ENCODE measurements at regions not wholly inside any gene's neighbourhood (a gene's known extent, or its start where the extent isn't known, plus 50 kb on each side); places are given as distances from the start of the nearest gene placed in this dataset.

DNA sequence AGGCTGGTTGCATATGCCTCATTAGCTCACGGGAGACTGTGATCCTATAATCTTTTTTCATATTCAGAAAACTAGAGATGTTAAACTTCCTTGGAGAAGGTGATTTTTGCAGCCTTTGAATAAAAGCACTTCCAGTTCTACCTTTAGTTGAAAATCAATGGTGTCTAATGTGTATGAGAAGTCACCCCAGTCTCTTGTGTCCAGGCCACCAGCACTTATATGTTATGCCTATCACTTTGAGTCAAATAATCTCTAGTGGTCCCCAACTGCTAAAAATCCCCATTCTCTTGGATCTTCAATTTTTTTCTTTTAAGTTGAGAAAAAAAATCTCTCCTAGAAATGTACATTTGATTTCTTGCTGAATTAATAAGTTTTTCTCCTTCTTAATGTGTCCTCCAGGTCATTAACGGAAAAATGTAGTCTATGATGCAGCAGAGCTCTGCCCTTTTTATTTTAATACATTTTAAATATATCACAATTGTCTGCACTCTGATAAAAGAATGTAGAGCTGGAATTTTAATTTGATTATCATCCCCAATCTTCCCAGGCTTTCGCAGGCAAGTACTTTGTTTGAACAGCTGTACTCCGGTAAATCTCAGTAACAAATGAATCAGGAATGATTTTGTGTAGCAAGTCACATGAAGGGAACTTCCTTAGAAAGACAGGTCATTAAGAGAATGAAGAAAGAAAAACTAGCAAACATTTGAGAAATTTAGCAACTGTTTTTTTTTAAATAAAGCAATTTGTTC is 147.0 kb downstream of the SOX4 start:
- Histone ChIP-seq H3K36me3 (ENCODE audit: low read depth) (no peaks in the 10 kb centered on the region), H3K27me3 (ENCODE audit: insufficient read depth, poor library complexity, severe bottlenecking) (no peaks in the 10 kb centered on the region), H3K27ac (ENCODE audit: poor library complexity, severe bottlenecking) (peak overlapping the region; percentile 66), H3K4me3 (ENCODE audit: severe bottlenecking) (no peak overlapping the region), H3K9me3 (ENCODE audit: severe bottlenecking) (no peaks in the 10 kb centered on the region), H3K4me1 (ENCODE audit: insufficient read depth, poor library complexity, severe bottlenecking) (peaks cover 30% of the 10 kb centered on the region)
- no peak for ATAC-seq (ENCODE audit: low read depth)
- TF ChIP-seq, protein P1, sequence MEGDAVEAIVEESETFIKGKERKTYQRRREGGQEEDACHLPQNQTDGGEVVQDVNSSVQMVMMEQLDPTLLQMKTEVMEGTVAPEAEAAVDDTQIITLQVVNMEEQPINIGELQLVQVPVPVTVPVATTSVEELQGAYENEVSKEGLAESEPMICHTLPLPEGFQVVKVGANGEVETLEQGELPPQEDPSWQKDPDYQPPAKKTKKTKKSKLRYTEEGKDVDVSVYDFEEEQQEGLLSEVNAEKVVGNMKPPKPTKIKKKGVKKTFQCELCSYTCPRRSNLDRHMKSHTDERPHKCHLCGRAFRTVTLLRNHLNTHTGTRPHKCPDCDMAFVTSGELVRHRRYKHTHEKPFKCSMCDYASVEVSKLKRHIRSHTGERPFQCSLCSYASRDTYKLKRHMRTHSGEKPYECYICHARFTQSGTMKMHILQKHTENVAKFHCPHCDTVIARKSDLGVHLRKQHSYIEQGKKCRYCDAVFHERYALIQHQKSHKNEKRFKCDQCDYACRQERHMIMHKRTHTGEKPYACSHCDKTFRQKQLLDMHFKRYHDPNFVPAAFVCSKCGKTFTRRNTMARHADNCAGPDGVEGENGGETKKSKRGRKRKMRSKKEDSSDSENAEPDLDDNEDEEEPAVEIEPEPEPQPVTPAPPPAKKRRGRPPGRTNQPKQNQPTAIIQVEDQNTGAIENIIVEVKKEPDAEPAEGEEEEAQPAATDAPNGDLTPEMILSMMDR (IDR thresholded peaks at IDR 0.05; ENCODE audit: poor library complexity, severe bottlenecking), result no peak
- no peak for DNase-seq (ENCODE audit: low spot score)

DNA sequence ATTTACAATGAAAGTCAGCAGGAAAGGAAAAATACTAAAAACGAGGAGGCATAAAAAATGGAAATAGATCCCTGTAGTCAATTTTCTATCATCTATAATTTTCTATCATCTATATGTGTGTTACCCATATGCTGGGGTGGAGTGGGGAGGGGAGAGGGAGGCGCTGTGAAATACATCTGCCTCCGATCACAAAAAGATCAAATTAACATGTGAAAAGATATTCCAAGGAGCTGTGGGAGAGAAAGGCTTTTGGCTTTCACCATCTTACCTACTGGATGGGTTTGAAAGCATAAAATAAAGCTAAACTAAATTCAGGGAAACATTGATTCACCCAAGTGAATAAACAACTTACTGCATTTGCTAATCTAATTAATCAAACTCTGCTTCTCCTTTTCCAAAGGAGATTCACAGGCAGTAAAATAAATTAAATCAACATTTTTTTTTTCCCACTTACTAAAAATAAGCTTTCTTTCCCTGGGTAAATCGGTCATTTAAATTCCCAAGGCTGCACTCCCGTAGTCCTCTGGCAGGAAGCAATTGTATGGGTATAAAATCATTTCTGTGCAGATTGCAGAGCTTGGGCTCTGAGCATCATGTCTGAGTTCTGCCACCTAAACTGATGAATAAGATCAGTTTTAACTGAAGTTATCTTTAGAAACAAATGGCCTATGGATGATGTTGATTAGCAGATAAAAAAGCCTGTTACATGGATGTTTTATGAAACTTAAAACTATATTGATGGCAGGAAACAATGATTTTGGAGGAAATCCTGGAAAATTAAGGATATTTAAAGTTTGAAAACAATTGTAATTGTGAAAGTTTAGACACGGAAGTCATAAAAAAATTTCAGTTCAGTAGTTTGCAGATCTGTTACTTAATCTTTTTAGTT is 147.9 kb downstream of the SOX4 start:
- Histone ChIP-seq H3K36me3 (ENCODE audit: low read depth) (no peaks in the 10 kb centered on the region), H3K27me3 (ENCODE audit: insufficient read depth, poor library complexity, severe bottlenecking) (no peaks in the 10 kb centered on the region), H3K9me3 (ENCODE audit: severe bottlenecking) (no peaks in the 10 kb centered on the region), H3K27ac (ENCODE audit: poor library complexity, severe bottlenecking) (peak overlapping the region; percentile 66), H3K4me3 (ENCODE audit: severe bottlenecking) (no peak overlapping the region), H3K4me1 (ENCODE audit: insufficient read depth, poor library complexity, severe bottlenecking) (peaks cover 30% of the 10 kb centered on the region)
- TF ChIP-seq, protein P1 (IDR thresholded peaks at IDR 0.05; ENCODE audit: poor library complexity, severe bottlenecking), result no peak
- DNase-seq (ENCODE audit: low spot score) (no peak), ATAC-seq (ENCODE audit: low read depth) (no peak)

DNA sequence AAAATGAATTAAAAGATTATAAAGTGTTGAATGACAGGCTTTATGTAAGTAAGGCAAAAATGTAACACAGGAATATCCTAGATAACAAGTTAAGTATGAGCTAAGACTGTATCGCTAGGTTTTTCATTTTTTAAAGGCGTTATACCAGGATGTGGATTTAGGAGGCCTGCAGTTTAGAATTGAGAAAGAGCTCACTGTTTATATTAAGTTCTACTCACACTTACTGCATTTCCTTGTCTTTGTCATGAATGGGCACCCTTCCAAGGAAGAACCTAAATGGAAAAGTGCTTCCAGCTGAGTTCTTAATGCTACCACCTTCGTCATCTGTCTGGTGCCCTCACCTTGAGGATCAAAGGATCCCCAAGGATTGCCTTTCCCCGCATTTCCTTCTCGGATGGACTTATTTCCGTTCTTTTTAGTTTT is 148.7 kb downstream of the SOX4 start:
- no peaks in the 10 kb centered on the region for H3K9me3 ChIP-seq (ENCODE audit: severe bottlenecking)

DNA sequence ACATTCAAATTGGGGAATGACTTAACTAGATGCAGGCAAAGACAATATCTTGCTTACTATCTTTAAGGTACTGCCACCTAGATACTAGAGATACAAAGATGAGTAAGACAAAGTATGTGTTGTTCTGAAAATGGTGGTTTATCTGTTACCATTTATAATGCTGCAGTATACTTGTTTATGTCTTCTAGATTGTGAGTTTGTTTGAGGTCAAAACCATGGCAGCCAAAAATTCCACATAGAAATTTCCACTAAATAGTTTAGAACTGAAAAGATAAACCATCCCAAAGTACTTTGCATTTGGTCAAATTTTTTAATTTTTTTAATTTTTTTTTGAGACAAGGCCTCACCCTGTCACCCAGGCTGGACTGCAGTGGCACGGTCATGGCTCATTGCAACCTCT is 150.8 kb downstream of the SOX4 start:
- peak overlapping the region; percentile 66 for H3K27ac ChIP-seq (ENCODE audit: poor library complexity, severe bottlenecking)
- TF ChIP-seq, protein P1 (IDR thresholded peaks at IDR 0.05; ENCODE audit: poor library complexity, severe bottlenecking), result no peak
- peaks cover 40% of the 10 kb centered on the region for H3K4me1 ChIP-seq (ENCODE audit: insufficient read depth, poor library complexity, severe bottlenecking)
- H3K36me3 ChIP-seq (ENCODE audit: low read depth), result no peaks in the 10 kb centered on the region
- H3K4me3 ChIP-seq (ENCODE audit: severe bottlenecking), result no peak overlapping the region
- H3K27me3 ChIP-seq (ENCODE audit: insufficient read depth, poor library complexity, severe bottlenecking), result no peaks in the 10 kb centered on the region
- DNase-seq (ENCODE audit: low spot score) (no peak), ATAC-seq (ENCODE audit: low read depth) (no peak)
- H3K9me3 ChIP-seq (ENCODE audit: severe bottlenecking), result no peaks in the 10 kb centered on the region

More for the DNA sequence above, 148.7 kb downstream of the SOX4 start:
- no peaks in the 10 kb centered on the region for H3K36me3 ChIP-seq (ENCODE audit: low read depth)
- H3K4me1 ChIP-seq (ENCODE audit: insufficient read depth, poor library complexity, severe bottlenecking), result peaks cover 30% of the 10 kb centered on the region
- TF ChIP-seq, protein P1 (IDR thresholded peaks at IDR 0.05; ENCODE audit: poor library complexity, severe bottlenecking), result no peak
- no peak overlapping the region for H3K4me3 ChIP-seq (ENCODE audit: severe bottlenecking)
- peak; percentile 83 for ATAC-seq (ENCODE audit: low read depth)
- peak overlapping the region; percentile 66 for H3K27ac ChIP-seq (ENCODE audit: poor library complexity, severe bottlenecking)
- H3K27me3 ChIP-seq (ENCODE audit: insufficient read depth, poor library complexity, severe bottlenecking), result no peaks in the 10 kb centered on the region
- no peak for DNase-seq (ENCODE audit: low spot score)

Data from RWPE2 (cell line).